Suppressor macrophage (primary cell): ENCODE measurements at regions not wholly inside any gene's neighbourhood (a gene's known extent, or its start where the extent isn't known, plus 50 kb on each side); places are given as distances from the start of the nearest gene placed in this dataset.
"Not testable (repeated sequence)": the region's sequence is repeated elsewhere in the genome, so short reads cannot be mapped to it uniquely, and the experiment has no call there.

ENCODE experiments used
- DNase-seq, 4 experiments: peaks; one replicate each; pipeline ENCODE4 v3.0.0-alpha.2; 2020 to 2022

DNA sequence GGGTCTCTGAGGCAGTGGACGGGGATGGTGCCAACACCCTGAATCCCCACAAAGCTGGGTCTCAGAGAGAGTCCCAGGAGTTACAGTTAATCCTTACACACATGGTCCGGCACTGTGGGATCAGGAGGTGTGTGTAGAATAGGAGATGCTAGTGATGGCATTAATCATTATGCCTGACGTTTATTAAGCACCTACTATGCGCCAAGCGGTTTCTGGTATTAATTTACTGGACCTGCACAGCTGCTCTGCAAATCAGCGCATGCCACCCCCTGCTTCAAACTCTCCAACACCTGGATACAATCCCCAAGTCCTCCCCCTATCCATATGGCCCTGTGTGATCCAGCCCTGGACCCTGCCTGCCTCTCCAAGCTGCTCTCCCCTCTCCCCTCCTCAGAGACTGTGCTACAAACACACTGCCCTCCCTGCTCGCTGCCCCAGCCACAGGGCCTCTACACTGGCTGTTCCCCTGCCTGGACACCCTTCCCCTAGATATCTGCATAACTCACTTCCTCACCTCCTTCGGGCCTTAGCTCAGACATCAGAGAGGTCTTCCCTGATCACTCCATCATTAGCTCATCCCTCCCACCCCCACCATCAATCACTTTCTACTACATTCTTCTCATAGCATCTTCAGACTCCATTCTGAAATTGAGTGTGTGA lies 86.0 kb downstream of the RFLNA start:
- DNase-seq = peak; percentile 44 to 61 (median 56)

DNA sequence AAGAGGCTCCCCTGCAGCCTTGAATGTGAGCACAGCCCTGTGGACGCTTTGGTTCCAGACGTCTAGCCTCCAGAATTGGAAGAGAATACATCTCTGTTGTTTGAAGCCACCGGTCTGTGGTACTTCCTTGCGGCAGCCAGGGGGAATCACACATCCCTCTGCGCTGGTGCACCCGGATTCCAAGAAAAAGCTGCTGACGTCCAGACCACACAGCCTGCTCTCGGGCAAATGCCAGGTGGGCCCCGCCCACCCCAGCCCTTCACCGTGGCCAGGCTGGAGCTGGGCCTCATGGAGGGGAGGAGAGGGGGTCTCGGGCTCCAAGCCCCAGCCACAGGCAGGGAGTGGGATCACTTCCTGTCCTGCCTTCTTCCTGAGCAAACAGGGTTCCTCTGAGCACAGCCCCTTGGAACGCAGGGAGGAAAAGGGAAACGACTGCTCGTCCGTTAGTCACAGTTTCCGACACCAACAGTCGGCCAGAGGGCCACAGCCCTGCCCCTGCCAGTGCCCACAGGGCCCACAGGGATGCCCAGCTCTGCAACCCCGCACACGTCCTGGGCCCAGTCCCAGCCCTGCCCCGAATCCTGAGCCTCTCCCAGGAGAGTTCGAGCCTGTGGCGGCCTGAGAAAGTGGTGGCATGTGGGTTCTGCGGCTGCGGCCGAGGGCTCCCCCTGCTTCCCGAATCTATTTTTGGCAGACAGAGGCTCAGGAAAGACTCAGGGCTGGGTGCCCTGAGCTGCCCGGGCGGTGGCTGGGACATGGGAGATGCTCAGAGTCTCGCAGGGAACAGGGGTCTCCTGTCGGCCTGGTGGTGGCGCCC lies 85.3 kb downstream of the RFLNA start:
- DNase-seq = peak; percentile 79 to 91 (median 84)

DNA sequence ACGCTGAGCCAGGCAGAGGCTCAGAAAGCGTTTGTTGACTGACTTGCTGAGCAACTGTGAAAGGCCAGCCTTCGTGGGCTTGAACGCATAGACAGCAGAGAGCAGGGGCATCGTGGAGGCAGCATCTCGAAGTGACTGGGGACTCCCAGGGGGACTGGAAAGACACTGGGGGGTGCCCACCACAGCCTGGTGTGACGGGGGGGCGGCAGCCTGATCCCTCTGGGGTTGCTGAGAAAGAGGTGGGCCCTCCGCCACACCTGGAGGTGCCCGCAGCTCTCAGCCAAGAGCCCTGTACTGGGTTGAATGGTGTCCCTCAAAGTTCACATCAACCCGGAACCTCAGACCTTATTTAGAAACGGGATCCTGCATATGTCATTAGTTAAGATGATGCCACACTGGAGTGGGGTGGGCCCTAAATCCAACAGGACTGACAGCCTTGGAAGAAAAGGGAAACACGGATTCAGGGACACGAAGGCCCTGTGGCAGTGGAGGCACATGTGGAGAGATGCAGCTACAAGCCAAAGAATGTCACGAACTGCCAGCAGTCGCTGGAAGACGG lies 84.6 kb downstream of the RFLNA start:
- no peak for DNase-seq

DNA sequence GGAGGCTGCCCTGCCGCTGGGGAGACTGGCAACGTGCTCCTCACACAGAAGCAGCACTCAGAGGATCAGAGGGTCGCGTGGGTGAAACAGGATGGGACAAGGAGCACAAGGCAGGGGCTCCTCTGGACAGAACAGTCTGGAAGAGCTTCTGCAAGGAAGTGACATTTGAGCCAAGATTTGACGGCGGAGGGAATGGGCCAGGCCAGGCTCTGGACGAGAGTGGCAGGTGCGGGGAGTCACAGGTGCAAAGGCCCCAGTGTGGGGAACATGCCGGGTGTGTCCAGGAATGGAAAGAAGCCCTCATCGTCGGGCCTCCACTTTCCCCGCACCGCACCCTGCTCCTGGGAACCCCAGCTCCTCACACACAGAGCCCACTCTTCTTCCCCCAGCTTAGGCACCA lies 84.0 kb downstream of the RFLNA start:
- DNase-seq = no peak

DNA sequence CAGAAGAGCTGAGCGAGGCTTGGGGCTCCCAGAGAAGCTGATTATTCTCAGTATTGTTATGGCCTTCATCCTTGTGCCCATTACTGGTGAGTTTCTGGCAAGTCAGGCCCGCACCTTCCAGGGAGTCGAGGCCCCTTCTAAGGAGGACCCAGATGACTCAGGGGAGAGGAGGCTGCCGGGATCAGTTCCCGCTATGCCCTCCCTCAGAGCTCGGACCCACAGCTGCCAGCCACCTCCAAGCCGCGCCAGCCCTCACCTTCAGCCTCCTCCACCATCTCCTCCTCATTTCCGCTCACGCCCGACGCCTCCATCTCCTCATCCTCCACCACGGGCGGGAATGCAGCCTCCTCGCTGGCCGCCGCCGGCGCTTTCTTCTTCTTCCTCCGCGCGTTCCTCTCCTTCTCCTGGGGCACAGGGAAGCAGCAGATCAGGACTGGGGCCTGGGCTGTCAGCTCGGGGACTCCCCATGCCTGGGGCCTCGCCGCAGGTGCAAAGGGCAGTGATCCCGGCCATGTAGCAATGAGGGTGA lies 83.2 kb downstream of the RFLNA start:
- no peak for DNase-seq

DNA sequence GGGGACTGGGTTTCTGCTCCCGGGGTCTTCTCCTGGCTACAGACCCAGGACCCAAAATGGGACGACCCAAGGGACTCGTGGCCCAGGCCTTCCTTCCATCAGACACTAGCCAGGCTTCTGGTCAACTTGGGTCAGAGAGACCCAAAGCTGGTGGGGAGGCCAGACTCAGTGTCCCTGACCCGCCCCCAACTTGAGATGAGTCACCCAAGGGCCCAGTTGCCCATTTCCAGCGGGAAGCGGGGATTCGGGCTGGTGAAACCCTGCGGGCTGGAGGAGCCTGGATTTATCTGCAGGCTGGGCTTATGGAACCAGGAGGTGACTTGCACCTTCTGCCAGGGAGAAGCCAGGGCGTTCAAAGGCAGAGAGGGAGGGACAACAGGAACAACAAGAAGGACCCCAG lies 81.5 kb downstream of the RFLNA start:
- no peak for DNase-seq

DNA sequence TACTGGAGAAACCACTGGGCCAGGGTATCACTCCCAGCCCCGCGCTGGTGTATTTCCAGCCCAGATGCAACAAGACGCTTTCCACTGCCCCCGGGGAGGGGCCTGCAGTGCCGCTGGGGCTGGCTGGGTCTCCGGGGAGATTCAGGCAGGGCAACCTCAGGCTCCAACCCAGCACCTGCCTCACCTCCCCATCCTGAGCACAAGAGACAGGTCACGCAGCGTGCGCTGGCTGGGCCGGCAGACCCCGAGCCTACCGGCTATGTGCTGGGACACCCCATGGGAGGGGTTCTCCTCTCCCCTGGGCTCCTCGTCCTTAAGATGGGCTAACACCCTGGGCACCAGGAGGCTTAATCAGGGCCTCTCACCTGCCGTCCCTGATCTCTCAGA lies 80.9 kb downstream of the RFLNA start:
- DNase-seq = no peak

DNA sequence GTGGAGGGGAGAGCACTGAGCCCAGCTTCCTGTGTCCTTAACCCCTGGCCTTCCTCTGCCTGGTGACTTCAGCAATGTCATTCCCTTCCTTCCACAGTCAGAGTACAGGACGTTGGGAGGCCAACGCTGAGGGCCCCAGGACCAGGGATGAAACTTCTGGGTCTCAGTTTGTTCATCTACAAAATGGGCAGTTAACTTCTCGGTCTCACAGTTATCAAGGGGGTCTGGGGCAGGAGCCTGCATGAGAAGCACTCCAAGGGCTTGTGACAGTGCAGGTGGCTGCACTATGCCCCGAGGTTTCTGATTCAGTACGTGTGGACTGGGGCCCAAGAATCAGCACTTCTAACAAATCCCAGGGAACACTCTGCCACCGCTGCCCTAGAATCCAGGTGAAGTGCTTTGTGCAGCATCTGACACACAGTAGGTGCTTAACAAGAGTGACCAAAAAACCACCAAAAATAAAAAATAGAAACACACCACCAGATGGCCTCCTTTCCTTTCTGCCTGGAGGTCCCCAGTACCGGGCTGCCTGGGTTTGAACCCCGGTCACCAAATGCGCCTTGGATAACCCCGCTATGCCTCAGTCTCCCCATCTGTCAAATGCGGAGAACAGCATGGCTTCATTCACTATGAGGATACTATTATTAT lies 80.4 kb downstream of the RFLNA start:
- no peak for DNase-seq

DNA sequence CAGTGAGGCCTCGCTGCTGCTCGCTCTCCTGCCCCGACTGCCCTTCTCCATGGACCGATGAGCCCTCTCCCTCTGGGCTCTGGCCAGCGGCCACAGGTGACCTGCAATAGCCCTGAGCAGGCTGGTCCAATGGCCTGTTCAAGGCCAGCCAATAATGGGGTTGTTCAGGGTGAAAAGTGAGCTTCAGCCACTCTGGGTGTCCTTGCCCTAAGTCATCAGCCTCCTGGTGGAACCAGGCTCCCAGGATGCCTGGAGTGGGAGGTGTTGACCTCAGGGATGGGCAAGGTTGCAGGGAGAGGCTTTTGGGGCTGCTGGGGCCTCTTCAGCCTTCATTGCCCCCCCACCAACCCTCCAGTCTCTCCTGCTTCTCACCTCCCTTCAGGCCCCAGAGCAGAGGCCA lies 79.7 kb downstream of the RFLNA start:
- DNase-seq = no peak

DNA sequence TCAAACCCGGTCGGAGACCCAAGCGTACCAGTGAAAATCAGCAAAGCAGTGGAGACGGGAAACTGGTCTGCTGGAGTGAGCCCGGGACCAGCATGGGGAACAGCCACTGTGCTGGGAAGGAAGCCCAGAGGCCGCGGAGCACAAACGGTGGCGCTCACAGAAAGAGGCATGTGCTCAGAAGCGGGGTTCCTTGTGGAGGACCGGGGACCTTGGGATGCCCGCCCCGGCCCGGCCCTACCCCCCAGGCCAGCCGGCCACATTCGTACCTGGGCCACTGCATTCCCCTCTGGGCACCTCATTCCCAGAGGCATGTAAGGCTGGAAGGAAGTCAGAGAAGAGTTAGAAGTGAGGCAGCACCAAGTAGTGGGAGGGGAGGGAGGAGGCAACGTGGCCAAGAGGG lies 79.3 kb downstream of the RFLNA start:
- no peak for DNase-seq

DNA sequence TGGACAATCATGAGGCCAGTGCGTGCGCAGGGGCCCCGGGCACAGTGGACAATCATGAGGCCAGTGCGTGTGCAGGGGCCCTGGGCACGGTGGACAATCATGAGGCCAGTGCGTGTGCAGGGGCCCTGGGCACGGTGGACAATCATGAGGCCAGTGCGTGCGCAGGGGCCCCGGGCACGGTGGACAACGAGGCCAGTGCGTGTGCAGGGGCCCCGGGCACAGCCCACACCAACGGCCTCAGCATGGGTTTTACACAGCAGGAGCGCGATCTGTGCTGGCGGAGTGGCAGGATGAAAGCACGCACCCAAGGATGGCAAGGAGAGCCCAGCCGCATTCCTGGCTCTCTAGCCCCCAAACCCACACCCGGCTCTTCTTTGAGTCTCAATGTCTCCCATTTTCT lies 78.8 kb downstream of the RFLNA start:
- not testable (repeated sequence) for DNase-seq

DNA sequence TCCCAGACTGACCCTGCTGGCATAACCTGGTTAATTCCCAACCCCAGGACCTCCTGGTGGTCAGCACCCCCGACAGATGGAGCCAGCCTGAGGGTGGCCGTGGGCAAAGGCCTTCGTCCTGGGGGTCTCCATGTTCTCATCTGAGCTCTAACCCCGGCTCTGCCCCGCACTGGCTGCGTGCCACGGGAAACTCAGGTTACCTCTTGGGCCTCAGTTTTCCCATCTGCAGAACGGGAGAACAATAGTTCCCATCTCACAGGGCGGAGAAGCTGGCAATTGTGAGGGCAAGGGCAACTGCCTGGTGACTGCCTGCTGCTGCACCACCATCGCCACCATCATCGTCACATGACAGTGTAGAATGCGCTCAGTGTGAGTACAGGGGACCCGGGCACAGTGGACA lies 77.9 kb downstream of the RFLNA start:
- DNase-seq = no peak

DNA sequence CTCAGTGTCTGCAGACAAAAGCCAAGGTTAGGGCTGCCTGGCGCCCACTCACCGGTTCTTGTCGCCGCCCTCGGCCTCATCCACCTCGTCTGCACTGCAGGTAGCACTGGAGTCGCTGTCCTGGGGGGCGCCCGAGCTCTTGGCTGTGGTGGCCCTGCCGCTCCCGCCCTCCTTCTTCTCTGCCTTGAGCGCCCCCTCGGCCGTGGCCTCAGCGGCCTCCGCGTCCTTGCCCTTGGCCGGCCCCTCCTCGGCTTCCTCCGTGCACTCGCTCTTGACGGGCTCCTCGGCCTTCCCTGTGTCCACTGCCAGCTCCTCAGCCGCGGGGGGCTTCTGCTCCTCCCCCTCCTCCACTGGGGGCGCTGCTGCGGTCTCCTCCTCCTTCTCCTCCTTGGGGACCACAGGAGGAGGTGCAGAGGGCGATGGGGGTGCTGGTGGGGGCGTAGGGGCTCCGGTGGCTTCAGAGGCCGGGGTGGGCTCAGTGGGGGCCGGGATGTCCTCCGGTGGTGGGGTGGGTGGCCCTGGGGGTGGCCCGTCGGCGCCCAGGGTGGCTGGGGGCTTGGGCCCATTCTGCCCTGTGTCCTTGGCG lies 77.2 kb downstream of the RFLNA start:
- no peak for DNase-seq

DNA sequence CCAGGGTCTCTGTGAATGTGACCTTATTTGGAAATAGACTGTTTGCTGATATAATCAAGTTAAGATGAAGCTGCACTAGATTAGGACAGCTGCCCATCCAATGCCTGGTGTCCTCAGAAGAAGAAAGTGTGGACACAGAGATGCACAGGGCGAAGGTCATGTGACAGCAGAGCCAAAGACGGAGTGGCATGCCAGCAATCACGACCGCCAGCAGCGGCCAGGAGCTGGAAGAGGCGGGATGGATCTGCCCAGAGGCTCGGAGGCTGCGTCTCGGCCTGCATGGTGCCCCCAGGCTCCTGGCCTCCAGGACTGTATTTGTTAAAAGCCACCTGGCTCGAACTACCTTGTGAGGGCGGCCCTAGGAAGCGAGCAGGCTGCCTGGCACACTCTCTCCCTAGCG lies 76.5 kb downstream of the RFLNA start:
- DNase-seq = no peak

DNA sequence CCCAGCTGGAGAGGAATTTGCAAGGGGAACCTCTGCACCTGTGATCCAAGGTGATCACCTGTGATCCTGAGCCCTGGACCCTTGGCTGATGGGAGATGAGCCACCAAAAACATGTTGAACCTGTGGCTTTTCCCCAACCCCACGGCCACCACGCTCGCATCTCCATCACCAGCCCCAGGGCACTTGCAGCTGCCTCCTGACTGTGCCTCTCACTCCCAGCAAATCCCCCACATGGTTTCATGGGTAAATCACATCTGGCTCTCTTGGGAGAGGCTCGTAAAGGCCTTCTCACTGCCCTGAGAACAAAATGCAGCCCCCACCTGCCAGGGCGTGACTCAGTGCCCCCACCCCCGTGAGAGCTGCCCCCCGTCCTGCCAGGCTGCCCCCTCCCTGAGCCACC lies 76.0 kb downstream of the RFLNA start:
- DNase-seq = no peak

DNA sequence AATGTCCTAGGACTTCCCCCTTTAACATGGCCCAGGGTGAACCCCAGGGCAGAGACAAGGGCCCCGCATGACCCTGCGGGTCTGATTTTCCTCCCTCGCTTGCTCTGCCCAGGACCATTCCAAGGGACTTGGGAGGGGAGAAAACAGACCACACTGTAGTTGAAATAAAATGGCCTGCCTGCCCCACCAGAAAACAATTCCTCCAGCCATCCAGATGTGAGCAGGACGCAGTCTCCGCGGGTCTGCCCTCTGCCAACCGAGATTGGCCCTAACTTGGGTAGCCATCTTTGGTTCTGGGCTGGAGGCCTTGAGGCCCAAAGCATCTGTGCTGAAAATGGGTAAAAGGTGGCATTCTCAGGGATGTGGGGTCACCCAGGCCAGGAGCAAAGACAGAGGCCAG lies 75.5 kb downstream of the RFLNA start:
- DNase-seq = no peak

DNA sequence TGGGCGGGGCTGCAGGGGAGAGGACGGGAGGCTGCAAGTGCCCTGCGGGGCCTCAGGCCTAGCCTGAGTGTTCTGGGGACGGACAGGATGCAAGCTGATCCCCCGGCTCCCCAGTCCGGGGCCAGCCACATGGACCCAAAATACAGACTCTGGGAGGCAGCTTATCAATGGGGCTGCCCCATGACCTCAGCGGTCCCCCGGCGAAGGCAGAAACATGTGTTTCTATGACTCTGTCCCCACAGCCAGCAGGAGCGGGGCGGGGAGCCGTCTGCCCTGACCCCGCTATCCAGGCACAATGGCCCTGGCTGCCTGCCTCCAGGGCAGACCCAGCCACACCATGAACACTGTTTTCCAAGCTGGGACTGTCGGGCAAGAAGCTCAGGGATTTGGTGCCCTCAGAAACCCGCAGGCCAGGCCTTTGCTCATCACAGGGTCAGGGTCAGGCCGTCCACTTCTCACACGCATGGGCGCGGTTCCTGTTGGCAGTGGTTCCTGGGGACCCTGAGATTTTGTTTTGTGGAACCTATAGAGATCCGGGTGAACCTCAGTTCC lies 75.0 kb downstream of the RFLNA start:
- no peak for DNase-seq

DNA sequence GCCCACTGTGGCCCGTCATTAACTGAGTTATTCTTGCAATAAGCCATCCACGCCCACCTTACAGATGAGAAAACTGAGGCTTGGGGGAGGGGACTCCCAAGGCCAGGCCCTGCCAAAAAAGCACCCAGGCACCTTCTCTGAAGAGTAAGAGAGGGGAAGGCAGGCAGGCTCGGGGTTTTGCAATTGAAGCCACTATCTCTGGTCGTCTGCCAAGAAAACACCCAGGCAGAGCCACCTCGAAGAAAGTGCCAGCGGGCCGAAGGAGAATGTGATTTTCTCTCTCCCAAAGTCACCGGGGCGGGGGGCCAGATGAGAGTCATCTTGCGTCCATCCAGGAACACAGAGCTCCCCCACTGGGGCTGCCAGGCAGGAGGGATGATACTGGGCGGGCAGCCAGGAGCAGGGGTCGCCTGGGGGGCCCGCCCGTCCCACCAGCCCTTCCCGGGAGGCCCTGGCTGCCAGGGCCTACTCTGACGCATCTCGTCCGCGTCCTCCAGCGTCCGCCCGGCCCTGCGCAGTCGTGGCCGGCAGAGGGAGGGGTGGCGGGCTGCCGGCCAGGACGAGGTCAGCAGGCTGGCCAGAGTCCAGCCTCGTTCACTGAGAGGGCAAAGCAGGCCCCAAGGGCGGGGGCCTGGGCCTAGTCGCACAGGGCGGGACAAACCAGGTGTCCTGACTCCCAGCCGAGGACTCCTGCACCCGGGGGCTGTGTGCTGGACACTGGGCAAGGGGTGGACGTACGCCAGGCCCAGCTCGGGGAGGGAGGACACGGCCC lies 74.3 kb downstream of the RFLNA start:
- no peak for DNase-seq

DNA sequence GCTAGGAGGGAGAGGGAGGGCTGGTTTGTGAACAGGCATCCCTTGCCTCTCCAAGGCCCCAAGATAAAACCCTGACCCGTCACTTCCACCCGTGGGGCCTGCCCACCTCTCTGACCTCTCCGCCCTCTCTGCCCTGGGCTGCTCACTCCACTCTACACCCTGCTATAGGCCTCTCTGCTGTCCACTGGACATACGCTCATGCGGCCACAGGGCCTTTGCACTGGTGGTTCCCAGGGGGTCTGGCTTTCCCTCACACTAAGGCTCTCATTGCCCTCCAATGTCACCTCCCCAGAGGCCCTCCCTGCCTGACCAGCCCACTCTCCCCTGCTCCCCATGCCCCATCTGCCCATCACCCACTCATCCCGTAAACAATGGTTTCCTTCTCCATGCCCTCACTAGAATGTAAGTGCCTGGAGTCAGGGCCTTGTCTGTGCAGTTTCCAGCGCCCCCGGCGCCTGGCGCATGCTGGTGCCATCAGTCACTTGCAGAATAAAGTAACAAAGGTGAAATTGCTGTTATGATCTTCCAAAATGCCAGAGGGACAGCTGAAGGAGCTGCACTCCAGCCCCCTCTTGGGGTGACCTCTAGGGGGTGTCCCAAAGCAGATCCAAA lies 73.6 kb downstream of the RFLNA start:
- DNase-seq = no peak

DNA sequence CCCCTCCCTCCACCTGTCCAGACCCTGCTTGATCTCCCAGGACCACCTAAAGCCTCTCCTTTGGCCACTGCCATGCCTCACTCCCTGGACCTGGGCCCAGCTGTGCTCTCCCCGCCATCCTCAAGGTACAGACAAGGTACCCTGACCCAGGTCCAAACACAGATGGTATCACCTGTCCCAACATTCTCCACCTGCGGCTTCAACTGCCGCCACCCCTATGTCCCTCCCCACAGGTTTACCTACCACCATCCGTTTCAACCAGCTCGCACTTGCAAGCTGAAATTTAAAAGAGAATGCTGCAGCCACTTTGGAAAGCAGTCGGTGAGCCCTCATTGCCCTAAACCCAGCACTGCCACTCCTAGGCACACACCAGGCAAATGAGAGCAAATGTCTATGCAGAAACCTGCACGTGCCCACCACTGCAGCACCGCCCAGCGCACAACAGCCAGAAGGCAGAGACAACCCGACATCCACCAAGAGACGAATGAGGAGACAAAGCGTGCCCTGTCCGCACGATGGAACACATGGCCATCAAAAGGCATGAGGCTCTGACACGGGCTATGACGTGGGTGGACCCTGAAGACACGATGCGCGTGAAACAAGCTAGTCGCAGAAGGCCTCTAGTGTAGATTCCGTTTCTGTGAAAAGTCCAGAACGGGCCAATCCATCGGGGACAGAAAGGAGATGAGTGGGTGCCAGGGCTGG lies 71.0 kb downstream of the RFLNA start:
- DNase-seq = no peak
